ENCODE measurements at regions not wholly inside any gene's neighbourhood (a gene's known extent, or its start where the extent isn't known, plus 50 kb on each side); places are given as distances from the start of the nearest gene placed in this dataset.
A peak's percentile ranks its signal among the peaks of the same experiment; 100 is the strongest.

GRCh38 chr2:65834062-65834461 lies 401.7 kb upstream of the SPRED2 start:
- TF ChIP-seq SP4 (IDR thresholded peaks at IDR 0.05; ENCODE audit: low read length) (no peak), TAF7 (optimal IDR thresholded peaks at IDR 0.05; ENCODE audit: borderline replicate concordance, low read depth, low read length) (no peak), YY1 (IDR thresholded peaks at IDR 0.05; ENCODE audit: low read depth, low read length) (no peak)
- peak in 1 of 2 experiments; percentile 52 for DNase-seq (ENCODE audit: low read depth in 1 of 2, low spot score in 2 of 2)

More at GRCh38 chr2:65834062-65834461, 401.7 kb upstream of the SPRED2 start:
- Histone ChIP-seq H4K5ac (ENCODE audit: insufficient read length, low read depth, low read length) (no peak overlapping the region), H3K23me2 (ENCODE audit: low read depth, low read length) (no peaks in the 10 kb centered on the region), H4K8ac (ENCODE audit: extremely low read depth, insufficient read depth, low read length) (no peak overlapping the region), H3K23ac (ENCODE audit: insufficient read length) (no peak overlapping the region), H3K18ac (ENCODE audit: extremely low read depth, low read length) (peak overlapping the region; percentile 28; the same call in 1 of the 2 replicates), H3K56ac (replicated peaks; ENCODE audit: insufficient read length, low read depth, low read length) (no peak overlapping the region), H3K36me3 (ENCODE audit: control insufficient read depth in 2 of 4, insufficient read depth in 4 of 4, low read length in 3 of 4) (no peaks in the 10 kb centered on the region), H3K4me2 (ENCODE audit: insufficient read depth in 1 of 2, low read depth in 2 of 2, low read length in 2 of 2) (peak overlapping the region; percentile 31 to 38; a peak in 1 of 4 replicates), H4K20me1 (replicated peaks in 1 of 2; ENCODE audit: control insufficient read depth in 1 of 2, insufficient read depth in 2 of 2, low read length in 2 of 2) (no peaks in the 10 kb centered on the region), H3K27me3 (replicated peaks in 1 of 4; ENCODE audit: control insufficient read depth in 3 of 4, extremely low read depth in 1 of 4, insufficient read depth in 3 of 4, low read length in 3 of 4) (no peaks in the 10 kb centered on the region), H2AK5ac (ENCODE audit: low read depth, low read length) (no peak overlapping the region), H3K4me3 (ENCODE audit: extremely low read depth in 1 of 4, insufficient read depth in 2 of 4, low read depth in 3 of 4, low read length in 4 of 4) (no peak overlapping the region; a peak in 1 of 8 replicates), H2BK5ac (ENCODE audit: low read depth, low read length) (no peak overlapping the region), H3K79me1 (ENCODE audit: low read depth, low read length) (no peaks in the 10 kb centered on the region), H3K79me2 (ENCODE audit: control insufficient read depth in 1 of 2, insufficient read depth in 2 of 2, low read length in 2 of 2) (no peaks in the 10 kb centered on the region), H4K91ac (replicated peaks; ENCODE audit: insufficient read length, low read length) (no peak overlapping the region), H3K4me1 (replicated peaks in 1 of 4; ENCODE audit: control insufficient read depth in 3 of 4, insufficient read depth in 4 of 4, low read length in 3 of 4) (peaks cover 0 to 9% (median 4%) of the 10 kb centered on the region in 4 experiments; a peak in 5 of 7 replicates), H2BK15ac (ENCODE audit: low read length) (no peak overlapping the region), H2AFZ (ENCODE audit: low read length) (peak overlapping the region; percentile 99), H2BK12ac (ENCODE audit: low read depth, low read length) (no peak overlapping the region), H3K9me3 (ENCODE audit: insufficient read depth in 2 of 2, low read depth in 1 of 2, low read length in 1 of 2) (no peaks in the 10 kb centered on the region), H3K27ac (ENCODE audit: low read depth, low read length) (no peak overlapping the region), H2BK20ac (ENCODE audit: low read length) (no peak overlapping the region), H3K9ac (replicated peaks in 1 of 4; ENCODE audit: extremely low read depth in 1 of 4, low read depth in 3 of 4, low read length in 3 of 4) (no peak overlapping the region), H3K14ac (ENCODE audit: insufficient read length) (no peak overlapping the region), H3K4ac (replicated peaks; ENCODE audit: insufficient read length, low read depth, low read length) (no peak overlapping the region), H2BK120ac (replicated peaks; ENCODE audit: low read depth, low read length) (no peak overlapping the region)
- ChIA-PET POLR2A (ENCODE audit: partially characterized antibody) (no interaction called here), CTCF (ENCODE audit: partially characterized antibody) (no interaction called here)
- 54% methylated on average over 6 of the region's 6 CpGs; no CpG with 5 or more reads in 1 of the 2 experiments for WGBS, 2 experiments (ENCODE audit: extremely low coverage in 1 of 2, insufficient coverage in 1 of 2, insufficient read length in 1 of 2, insufficient replicate concordance in 2 of 2, low coverage in 1 of 2, low lambda C conversion rate in 2 of 2, missing lambda C conversion rate in 1 of 2)
- FAIRE-seq: no peak
